Activated CD8-positive, alpha-beta memory T cell treated with anti-CD3 and anti-CD28 coated beads for 1 hour (primary cell): ENCODE measurements at regions not wholly inside any gene's neighbourhood (a gene's known extent, or its start where the extent isn't known, plus 50 kb on each side); places are given as distances from the start of the nearest gene placed in this dataset.
A peak's percentile ranks its signal among the peaks of the same experiment; 100 is the strongest.

Experiments
- DNase-seq, 2 donors: peaks; one replicate each; pipeline ENCODE4 v3.0.0-alpha.2; 2020; ENCODE audit warnings: low read depth in 1 of 2; ENCODE audit errors: extremely low read depth in 1 of 2

DNA sequence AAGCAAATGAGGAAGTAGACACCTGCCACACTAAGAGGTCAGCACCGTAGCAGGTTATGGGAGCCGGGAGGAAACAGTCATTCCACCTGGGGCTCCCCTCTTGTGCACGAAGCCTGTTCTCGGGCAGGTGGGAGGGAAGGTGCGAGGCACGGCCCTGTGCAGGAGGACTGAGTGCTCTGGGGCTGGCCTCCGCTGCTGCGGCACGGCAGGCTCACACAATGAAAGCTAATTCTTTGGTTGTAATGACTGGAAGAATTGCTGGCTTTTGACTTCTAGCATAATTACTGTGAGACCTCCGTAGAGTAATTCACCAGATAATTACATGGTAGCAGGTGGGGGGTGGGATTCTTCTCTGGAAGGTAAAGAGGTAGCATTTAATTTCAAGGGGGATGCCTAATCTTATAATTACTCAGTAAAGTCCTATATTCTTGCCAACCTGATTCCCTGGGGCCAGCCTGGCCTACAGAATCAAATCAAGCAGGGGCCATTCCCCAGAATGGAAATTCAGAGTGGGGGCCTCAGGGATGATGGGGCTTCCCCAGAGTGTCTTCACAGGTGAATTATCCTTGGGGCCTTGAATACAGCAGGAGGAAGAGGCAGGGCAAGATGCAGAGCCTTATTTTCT, 129.1 kb downstream of the TPRA1 start:
- DNase-seq: no peak

DNA sequence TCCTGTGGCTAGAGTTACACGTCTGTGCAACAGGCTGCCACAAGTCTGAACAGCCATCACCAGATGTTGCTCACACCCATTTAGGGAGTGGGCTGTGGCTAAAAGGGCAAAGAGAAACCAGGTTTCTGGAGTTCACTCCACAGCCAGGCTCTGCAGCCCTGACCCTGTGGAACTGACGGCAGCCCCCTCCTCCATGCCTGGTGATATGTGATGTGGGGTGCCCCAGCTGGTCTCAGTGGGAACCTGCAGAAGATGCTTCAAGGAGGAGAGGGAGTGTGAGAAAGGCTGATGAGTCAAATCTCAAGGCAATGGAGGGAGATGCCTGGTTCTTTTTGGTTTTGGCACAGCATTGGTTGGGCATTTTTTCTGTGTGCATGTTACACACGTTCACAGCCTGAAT, 130.6 kb downstream of the TPRA1 start:
- no peak for DNase-seq

DNA sequence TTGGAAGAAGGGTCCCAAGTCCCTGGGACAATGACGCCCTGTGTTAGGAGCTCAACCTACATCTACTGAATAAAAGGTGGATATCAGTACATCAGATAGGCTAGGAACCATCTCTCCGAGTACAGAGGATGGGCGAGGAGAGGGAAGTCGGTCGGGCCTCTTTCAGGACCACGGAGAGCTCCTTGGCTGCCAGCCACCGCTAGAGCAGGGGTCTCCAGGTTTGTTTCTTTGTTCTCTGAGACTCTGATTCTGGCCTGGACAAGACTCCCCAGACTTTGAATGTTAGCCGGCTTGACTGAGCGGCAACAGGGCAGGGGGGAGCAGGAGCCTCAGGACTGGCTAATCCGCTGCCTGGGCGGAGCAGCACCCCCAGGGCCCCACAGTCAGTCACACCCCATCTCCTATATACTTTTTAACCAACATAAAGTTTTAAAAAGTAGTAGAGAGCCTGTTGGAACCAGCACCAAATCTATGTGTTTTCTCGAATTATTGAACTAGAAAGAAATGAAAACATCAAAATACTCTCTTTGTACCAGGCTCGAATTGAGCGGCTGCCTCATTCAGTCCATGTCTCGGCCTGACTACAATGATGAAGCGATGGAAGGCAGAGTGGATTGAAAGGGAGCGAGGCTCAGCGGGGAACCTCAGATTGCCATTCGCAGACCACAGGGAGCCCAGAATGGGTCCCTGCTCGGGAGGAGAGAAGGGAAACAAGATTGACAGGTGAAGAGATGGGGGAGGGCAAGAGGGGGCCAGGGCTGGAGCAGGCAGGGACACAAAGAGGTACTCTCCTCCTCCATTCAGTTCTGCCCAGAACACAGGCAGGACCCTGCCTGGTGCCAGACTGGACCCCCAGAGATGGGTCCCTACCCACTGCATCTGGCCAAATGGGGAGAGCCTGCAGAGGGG, 131.6 kb downstream of the TPRA1 start:
- DNase-seq: no peak

DNA sequence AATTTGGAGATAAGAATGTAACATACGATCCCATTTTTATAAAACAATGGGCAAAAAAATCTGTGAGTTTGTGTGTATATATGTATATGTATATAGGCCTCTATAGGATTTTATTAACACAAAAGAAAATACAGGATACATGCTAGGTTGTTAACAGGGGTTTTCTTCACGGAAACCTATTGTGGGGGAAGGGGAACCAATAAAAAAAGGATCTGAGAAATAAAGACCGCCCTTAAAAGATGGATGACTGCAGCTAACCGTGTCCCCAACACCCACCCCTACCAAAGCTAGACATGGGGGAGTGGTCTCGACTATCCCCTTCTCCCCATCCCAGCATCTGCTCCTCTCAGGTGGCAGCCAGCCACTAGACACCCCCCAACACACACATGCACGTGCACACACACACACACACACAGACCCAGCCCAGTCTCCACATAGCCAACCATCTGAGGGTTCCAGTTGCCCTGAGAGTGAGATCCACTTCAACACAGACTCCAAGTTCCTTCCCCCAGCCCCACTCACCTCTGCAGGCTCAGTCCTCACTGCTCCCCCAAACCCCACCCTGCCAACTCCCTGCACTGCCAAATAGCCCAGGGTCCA, 132.9 kb downstream of the TPRA1 start:
- DNase-seq: no peak

DNA sequence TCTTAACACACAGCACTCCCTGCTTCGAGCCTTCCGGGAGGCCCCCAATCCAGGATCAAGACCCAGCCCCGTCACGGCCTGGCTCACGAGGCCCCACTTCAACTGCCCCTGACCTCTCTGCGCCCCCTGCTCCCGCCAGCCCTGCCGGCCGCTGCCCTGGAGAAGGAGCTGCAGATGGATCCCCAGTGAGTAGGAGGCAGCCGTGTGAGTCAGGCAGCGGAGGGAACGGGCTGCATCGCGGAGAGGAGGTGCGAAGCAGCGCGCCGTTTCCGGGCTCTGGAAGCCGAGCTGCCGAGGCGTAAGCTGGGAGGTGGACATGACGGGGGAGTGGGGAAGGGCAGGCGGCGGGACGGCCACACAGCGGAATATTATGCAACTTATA, 133.4 kb downstream of the TPRA1 start:
- no peak for DNase-seq

DNA sequence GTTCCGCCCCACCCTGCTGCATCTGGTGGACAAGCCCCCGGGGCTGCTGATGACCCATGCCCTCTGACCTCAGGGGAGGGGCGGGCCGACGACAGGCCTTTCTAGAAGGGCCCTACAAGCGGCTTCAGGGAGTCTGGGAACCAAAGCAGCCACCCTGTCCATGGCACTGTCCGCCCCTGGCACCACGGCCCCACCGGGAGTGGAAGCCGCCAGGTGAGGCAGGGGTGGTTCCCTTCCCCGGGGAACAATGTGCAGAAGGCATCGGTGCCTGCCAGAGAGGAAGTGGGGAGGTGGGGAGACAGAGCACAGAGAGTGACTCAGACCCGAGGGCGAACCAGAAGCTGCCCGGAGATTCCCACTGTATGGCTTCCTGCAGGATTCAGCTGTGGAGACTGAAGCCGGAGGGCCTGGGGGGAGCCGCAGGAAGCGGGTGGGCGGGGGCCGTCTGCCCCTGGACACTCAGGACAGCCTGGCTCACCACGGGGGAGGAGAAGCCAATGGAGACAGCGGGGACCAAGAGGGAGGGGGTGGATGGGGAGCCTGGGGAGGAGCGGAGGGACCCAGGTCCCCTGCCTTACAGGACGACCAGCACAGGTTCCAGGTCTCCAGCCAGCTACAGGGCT, 134.0 kb downstream of the TPRA1 start:
- no peak for DNase-seq

GRCh38 chr3:127455541-127456450, 134.7 kb downstream of the TPRA1 start:
- DNase-seq: peak in 1 of 2 donors; percentile 19

DNA sequence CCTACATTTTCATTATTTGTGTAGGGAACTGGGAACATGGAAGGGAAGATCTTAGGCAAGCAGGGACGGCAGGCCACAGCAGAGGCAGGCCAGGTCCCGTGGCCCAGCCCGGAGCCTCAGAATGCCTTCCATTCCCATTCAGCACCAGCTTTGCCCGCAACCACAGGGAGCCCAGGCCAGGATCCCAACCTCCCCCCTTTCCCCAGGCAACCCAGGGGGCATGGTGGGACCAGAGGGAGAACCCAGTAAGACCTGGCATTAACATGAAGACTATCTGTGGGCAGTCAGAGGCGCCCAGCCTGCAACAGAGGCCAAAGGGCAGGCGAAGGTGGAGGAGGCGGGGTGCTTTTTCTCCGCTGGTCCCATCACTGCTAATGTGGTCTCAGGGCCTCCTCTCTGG, 135.6 kb downstream of the TPRA1 start:
- DNase-seq: no peak

GRCh38 chr3:127454051-127454450, 136.5 kb downstream of the TPRA1 start:
- DNase-seq: no peak

DNA sequence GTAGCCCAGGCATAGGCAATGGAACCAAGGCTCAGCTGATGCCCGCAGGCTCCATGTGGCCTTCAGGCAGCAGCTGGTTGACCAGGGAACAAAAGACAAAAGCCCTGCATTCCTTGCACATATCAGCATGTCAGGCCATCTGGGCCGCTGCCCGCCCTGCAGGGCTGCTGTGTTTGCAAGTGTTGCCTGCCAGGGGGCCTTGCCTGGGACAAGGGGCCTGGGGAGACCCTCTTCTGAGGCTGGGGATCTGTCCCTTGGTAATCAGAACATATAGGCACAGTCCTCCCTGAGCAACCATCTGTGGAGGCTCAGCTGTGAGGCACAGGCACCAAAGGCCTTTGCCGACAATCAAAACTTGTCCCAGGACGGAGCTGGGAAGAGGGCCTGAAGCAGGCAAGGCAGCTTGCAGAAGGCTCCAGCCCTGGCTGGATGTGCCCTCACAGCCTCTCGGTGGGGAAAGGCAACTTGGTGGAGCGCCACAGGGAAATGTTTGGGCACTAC, 138.2 kb downstream of the TPRA1 start:
- DNase-seq: no peak

DNA sequence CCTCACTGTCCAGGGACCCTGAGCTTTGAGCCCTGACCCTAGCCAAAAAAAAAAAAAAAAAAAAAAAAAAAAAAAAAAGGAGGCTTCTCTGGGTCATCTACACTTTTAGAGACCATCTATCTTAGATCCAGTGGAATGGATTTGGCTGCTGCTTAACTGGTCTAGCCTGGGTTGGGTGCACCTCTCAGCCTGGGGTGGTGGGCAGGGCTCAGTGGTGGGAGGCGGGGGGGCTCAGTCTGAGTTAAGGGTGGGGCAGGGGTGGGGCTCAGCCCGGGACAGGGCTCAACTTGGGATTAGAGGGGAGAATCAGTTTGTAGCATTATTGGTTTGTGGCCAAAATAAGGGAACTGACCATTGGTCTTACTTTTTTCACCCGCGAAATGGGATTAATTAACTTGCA, 139.2 kb downstream of the TPRA1 start:
- no peak for DNase-seq

DNA sequence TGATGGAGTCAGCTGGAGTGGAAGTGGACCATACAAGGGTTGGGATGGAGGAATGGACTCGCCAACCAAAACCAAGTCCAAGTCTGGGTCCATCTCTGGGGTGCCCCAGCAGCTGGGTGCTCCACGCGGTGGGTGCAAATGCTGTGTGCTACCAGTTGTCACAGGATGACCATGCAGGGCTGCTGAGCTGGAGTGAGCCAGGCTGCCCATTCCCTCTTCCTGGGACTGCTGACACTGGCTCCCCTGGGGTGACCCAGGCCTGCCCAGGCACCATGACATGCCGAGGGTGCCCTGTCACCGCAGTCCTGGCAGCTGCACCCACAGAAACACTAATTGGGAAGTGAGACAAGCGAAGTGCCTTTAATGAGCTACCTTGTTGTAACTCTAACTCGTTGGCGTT, 140.2 kb downstream of the TPRA1 start:
- DNase-seq: no peak

DNA sequence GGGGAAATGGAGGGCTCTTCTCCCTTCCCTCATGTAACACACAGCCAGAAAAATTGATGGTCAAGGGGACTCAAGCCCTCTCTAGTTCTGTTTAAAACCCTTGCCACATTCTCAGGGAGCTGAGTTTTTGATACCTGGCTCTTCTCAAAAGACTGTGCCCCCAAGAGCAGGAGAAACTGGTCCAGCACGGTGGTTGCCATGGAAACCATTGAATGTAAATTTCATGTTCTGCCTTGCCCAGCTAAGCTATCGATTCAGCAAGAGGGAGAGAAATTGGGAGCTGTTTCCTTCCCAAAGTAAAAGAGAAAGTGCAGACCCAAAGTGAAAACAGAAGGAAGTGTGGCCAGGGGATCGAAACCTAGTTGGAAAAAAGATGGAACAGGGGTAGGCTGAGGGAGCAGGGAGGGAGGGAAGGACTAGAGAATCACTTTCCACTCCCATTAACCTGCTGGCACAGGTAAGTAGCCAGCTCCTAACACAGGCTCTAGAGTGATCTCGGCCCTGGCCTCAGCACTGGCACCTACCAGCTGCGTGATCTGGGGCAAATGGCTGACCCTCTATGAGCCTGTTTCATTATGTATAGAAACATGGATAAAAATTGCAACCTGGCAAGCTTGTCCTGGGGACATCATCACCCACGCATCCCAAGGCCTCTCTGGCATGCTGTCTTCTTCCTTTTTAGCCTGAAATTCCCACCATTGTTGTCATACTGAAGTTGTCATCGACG, 140.9 kb downstream of the TPRA1 start:
- DNase-seq: no peak

DNA sequence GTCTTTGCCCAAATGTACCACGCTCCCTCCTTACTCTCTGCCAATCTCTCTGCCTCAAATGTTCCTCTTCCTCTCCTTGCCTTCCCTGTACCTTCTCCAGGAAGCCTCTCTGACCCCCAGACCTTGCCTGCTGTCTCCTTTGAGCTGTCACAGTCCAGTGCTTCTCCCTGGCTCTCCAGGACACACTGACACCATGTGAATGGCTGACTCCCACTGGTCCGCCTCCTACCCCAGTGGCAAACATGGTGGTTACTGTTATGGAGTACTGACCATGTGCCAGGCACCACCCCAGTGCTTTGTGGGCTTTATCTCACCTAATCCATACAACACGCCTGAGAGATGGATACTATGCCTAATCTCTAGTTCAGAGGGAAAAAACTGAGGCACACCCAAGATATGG, 141.9 kb downstream of the TPRA1 start:
- DNase-seq: no peak

GRCh38 chr3:127448161-127448561, 142.4 kb downstream of the TPRA1 start:
- DNase-seq: no peak

GRCh38 chr3:127446756-127447155, 143.8 kb downstream of the TPRA1 start:
- DNase-seq: no peak

- DNase-seq: no peak
These were observed 144.8 kb downstream of the TPRA1 start for GRCh38 chr3:127445581-127446343.

GRCh38 chr3:127444761-127445160, 145.8 kb downstream of the TPRA1 start:
- no peak for DNase-seq
